ELF-1 (cell line): ENCODE measurements at regions not wholly inside any gene's neighbourhood (a gene's known extent, or its start where the extent isn't known, plus 50 kb on each side); places are given as distances from the start of the nearest gene placed in this dataset.

Experiments used
- DNase-seq: peaks from one replicate; pipeline ENCODE4 v3.0.0-alpha.2; 2016; ENCODE audit warnings: low read depth, low spot score

DNA sequence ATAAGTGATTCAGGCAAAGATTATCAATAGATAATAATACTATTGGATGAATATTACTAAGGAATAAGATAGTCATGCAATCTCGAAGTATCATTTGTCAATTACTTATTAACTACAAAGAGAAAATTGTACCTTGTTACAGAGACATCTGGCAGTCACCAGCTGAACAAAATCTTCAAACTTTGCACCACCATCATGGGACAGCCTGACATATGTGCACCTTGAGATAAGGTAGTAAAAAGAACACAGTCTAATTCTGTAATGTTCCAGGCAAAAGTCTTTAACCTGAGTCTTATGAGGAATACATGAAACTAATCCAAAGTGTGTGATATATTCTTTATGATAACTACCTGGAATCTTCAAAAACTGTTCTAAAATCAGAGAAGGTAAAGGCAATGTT lies 423.0 kb upstream of the ZNF608 start:
- DNase-seq, result no peak

GRCh38 chr5:125171641-125172040 lies 425.2 kb upstream of the ZNF608 start:
- no peak for DNase-seq

DNA sequence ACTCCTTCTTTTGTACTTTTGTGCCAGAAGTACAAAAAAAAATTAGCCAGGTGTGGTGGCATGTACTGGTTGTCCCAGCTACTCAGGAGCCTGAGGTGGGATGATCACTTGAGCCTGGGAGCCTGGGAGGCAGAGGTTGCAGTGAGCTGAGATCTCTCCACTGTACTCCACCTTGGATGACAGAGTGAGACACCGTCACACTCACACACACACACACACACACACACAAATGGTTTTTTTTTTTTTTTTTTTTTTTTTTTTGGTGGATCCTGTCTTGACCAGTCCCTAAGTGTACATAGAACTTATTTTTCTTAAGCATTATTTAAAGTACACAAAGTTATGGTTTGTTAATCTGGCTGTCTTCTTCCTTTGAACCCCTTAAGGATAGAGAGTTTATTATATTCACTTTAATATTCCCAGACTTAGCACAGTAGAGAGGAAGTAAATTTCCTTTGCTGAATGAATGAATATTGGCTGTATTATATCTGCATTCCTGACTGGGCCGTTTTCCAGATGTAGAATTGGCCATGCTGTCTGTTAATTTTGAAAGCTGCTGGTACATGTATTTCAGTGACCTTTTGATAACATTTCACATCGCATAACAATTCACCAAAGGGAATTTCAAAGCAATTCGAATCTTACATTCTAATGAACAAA lies 429.0 kb upstream of the ZNF608 start:
- DNase-seq, result no peak

DNA sequence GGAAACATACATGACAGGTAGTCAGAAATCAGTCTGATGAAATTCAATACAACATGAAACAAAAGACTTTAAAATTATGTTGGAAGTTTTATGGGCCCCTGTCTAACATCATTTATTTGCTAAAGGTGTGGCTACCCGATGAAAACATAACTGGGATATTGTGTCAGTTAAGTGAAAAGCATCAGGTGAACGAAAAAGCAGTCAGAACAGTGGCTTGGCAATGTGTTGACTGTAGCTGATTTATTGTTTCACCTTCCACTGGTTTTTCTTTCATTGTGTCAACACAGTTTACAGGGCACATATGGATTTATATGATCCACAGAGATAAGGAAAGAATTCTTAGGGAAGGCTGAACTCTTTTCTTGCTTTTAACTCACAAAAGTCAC lies 429.6 kb upstream of the ZNF608 start:
- DNase-seq, result no peak

- no peak for DNase-seq
Measured at GRCh38 chr5:125177340-125177739, 430.9 kb upstream of the ZNF608 start.

- DNase-seq, result no peak
Measured at GRCh38 chr5:125179612-125180011, 433.2 kb upstream of the ZNF608 start.

DNA sequence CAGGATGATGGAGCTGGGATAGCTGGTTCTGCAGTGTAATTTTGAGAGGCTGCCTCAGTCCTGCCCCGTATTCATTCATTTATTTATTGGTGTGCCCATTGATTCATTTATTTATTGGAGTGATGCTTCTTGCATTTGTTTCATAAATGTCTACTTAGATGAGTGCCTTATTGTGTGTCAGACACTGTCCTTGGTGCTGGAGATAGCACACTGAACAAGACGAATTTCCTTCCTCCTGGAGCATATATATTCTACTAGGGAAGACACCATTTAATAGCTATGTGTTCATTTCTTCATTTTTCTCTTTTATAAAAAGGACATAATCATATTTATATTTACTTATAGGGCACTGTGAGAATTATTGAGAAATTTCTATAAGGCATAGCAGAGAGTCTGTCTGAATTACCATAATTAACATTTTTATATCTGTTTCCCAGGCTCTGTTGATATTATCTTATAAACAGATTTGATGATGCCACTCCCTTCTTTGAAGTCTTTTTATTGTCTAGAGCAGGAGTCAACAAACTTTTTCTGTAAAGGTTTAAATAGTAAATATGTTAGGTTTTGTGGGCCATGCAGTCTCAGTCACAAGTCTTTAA lies 433.9 kb upstream of the ZNF608 start:
- DNase-seq, result no peak

DNA sequence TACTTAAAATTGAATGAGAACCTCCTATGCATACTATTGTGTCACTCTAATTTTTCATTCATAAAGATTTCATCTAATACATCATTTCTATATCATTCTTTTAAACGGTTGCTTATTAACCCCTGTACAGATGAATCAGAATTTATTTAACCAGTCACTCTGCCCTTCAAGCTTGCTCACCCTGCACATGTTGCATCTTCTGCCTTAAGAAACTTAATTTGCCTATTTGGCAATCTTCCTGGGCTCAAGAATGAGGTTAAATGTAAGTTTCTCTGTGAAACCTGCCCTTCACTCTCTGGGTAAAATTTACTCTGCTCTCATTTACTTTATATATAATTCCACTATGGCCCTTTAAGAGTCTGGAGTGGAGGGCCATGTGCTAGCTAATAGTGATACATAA lies 434.7 kb upstream of the ZNF608 start:
- DNase-seq, result no peak

DNA sequence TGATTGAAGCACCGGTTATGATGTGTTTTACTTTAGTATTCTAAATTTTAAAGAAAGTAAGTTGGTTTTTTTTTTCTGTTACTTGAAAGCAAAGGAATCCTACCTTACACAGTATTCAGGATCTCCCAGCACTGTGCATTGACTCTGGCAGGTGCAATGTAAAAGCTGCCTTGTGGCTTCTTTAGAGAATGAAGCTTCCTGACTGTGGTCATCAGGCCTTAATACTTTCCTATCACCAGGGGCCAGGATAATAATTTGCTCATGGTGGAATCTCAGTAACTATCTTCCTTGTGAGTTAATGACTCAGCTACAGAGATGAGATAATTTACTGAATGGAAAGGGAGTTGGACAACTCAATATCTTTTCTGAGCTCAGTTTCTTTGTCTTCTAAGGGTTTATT lies 435.5 kb upstream of the ZNF608 start:
- no peak for DNase-seq

- DNase-seq, result no peak
Measured at GRCh38 chr5:125185740-125186139, 439.3 kb upstream of the ZNF608 start.

- no peak for DNase-seq
Measured at GRCh38 chr5:125186911-125187375, 440.5 kb upstream of the ZNF608 start.

DNA sequence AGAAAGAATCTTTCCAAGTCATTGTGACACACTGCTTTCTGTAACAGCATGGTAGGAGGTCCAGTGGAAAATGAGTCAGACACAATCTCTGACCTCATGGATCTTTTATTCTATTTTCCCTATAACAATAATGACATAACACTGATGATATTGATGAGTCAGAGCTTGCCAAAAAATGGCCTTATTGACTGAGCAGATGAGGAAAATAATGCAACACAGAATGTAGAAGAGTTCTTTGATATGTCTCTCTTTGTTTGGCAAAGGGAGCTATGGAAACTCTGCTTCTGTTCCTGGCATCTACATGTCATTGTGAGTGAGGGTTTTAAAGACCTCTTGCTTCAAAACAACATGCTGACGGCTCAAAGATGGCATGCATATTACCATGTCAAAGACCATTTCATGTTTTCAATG lies 443.1 kb upstream of the ZNF608 start:
- no peak for DNase-seq

DNA sequence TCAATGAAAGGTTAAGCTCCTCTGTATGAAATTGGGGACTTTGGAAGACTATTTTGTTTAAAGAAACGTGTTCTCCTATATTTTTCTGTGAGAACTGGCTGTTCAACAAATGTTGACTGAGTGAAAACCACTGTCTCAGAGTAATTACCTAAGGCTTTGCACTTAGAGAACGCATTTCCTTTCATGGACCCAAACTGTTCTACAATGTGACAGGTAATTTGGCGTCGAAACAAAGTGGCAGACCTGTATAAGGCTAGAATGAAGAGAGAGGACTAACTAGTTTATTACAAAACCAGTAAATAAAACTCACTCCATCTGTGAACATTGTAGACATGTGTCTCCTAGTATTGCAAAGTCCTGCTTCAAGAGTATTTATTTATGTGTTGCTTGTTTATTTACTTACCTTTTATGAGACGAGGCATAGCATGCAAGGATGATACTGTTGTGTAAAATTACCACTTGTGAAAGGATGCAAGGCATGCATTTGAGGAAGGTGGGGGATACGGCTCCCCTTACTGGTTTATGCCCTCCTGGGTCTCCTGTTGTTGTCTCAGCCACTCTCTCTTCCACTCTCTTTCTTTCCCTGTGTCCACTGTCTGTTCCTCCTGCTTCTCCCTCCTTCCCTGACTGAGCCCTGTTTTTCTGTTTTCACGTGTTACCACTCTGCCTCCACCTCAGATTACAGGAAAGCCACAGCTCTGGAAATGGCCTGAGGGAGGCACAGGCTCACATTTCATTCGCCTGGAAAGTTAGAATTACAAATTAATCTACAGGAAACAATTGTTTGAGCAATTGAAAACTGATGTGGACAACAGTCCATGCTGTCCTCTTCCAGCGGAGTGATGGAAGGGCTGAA lies 444.0 kb upstream of the ZNF608 start:
- DNase-seq, result peak; percentile 40

- no peak for DNase-seq
Measured at GRCh38 chr5:125194883-125195282, 448.4 kb upstream of the ZNF608 start.

DNA sequence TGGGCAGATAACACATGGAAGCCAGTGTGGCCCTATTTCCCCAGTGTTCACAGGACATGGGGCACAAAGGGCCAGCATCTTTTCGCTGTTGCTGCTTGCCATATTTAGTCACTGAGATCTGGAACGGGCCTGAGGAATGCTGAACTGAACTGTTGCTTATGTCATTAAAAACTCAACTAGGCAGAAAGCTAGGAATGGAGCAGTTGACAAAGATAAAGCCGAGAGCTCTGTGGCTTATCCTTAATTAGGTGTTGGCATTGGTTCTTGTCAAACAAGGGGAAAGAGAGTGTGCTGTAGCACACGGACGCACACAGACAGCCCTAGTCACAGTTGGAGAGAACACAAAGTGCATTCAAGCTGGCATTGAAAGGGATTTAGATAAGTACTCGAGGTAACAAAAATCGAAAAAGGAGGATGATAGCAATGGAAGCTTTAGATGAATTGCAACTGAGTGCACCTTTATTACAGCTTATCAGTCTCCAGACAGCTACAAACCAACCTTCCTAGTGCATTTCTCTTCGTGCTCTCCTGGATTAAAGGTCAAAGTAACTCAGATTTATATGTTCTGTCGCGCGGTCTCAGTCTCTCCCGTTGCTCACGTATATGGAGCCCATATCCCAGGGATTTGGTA lies 450.2 kb upstream of the ZNF608 start:
- DNase-seq, result peak; percentile 36

GRCh38 chr5:125197321-125197720 lies 450.9 kb upstream of the ZNF608 start:
- no peak for DNase-seq

- no peak for DNase-seq
Measured at GRCh38 chr5:125198270-125198974, 452.0 kb upstream of the ZNF608 start.

DNA sequence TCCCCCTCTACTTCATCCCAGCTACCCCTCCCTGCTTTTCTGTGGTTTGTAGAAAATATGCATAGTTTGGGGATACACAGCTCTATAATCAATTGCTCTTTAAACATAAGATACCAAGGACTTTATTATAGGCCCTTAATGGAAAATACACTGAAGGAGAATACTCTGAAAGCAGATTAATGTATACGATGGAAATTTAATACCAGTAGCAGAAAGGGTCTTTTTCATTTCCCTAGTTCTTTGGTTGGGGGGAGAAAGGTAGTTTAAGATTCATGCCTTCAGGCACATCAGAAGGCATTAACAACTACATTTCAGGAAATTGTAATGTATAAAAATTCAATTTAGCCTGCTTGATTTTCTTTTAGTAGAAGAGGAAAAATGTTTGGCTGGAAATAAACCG lies 452.9 kb upstream of the ZNF608 start:
- DNase-seq, result no peak

DNA sequence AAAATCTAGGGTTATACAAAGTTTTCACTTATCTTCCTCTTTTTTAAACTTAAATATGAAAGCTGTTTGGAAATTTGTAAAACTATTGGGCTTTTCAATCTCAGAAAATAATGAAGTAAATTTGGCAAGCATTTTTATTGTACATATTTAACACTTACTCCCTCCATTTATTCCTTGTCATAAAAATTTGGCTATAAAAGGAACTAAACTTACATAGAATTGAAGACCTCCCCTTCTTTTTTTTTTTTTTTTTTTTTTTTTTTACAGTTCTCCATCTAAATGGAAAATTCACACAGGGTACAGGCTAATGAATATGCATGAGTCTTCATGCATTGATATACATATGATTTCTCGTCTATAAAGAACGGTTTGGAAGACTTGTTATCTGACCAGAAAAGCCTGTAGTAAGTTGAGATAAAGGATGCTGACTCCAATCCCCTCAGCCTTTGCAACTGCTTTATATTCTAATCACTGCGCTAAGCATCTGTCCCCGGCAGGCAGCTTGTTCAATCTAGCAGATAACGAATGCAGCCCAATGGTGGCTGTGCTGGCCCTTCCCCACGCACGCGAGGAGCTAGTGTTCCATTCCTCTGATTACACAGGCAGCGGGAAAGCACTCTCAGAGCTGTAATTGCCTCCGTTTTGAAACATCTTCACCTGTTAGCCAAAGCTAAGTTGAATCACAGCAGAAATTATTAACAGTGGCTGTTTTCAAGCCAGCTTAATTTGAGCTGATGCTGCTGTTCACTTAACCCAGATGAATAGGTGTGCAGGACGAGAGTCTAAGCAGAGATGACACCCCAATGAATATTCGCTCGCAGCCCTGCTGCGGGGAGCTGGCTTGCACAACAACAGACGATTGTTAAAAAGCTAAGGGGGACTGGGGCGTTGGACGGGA lies 453.8 kb upstream of the ZNF608 start:
- DNase-seq, result peak; percentile 35

- DNase-seq, result no peak
Measured at GRCh38 chr5:125200866-125201373, 454.5 kb upstream of the ZNF608 start.
